Neural progenitor cell (in vitro differentiated cells): ENCODE measurements at regions not wholly inside any gene's neighbourhood (a gene's known extent, or its start where the extent isn't known, plus 50 kb on each side); places are given as distances from the start of the nearest gene placed in this dataset.

Experiments
- DNase-seq: peaks from one replicate; pipeline ENCODE4 v3.0.0-alpha.2; 2016; ENCODE audit warnings: low spot score
- H2AFZ ChIP-seq: fragments of 200-600 bp; sonication (generic); replicated peaks from 2 replicates; pipeline ENCODE4 v1.6.1; 2016; ENCODE audit warnings: antibody characterized with exemption
- H3F3A ChIP-seq: fragments of 200-600 bp; sonication (generic); 2 replicates; pipeline ENCODE4 v1.6.1; 2016; ENCODE audit warnings: antibody characterized with exemption, low read depth
- H3K27ac ChIP-seq: fragments of 200-600 bp; sonication (generic); 2 replicates; pipeline ENCODE4 v1.5.1; 2016; ENCODE audit warnings: mild to moderate bottlenecking
- H3K27me3 ChIP-seq: fragments of 200-600 bp; sonication (generic); 2 replicates; pipeline ENCODE4 v1.6.1; 2016; ENCODE audit warnings: mild to moderate bottlenecking, moderate library complexity
- H3K36me3 ChIP-seq: fragments of 200-600 bp; sonication (generic); 2 replicates; pipeline ENCODE4 v1.5.1; 2016
- H3K4me1 ChIP-seq: fragments of 200-600 bp; sonication (generic); 2 replicates; pipeline ENCODE4 v1.6.1; 2016; ENCODE audit warnings: mixed run types
- H3K4me2 ChIP-seq: fragments of 200-600 bp; sonication (generic); 2 replicates; pipeline ENCODE4 v1.6.1; 2016
- H3K4me3 ChIP-seq: fragments of 200-600 bp; sonication (generic); 2 replicates; pipeline ENCODE4 v1.5.1; 2016
- H3K79me2 ChIP-seq: fragments of 200-600 bp; sonication (generic); 2 replicates; pipeline ENCODE4 v1.6.1; 2016; ENCODE audit warnings: low read depth
- H3K9ac ChIP-seq: fragments of 200-600 bp; sonication (generic); 2 replicates; pipeline ENCODE4 v1.6.1; 2016
- H3K9me3 ChIP-seq: fragments of 200-600 bp; sonication (generic); 2 replicates; pipeline ENCODE4 v1.5.1; 2016; ENCODE audit warnings: low read depth
- H4K20me1 ChIP-seq: fragments of 200-600 bp; sonication (generic); 2 replicates; pipeline ENCODE4 v1.6.1; 2016; ENCODE audit warnings: low read depth
- H3K27ac Mint-ChIP-seq: 3 replicates; pipeline ENCODE4 v1.8.0; 2021; ENCODE audit warnings: mixed read lengths
- H3K27me3 Mint-ChIP-seq: 2 replicates; pipeline ENCODE4 v1.8.0; 2022; ENCODE audit warnings: low read depth, mild to moderate bottlenecking, inconsistent platforms, moderate library complexity, mixed read lengths; ENCODE audit not compliant: insufficient read depth
- H3K36me3 Mint-ChIP-seq: 3 replicates; pipeline ENCODE4 v1.8.0; 2021; ENCODE audit warnings: mixed read lengths
- H3K4me1 Mint-ChIP-seq: 3 replicates; pipeline ENCODE4 v1.8.0; 2021; ENCODE audit warnings: mixed read lengths
- H3K4me3 Mint-ChIP-seq: 3 replicates; pipeline ENCODE4 v1.8.0; 2021; ENCODE audit warnings: mild to moderate bottlenecking, moderate library complexity, mixed read lengths
- H3K9me3 Mint-ChIP-seq: 3 replicates; pipeline ENCODE4 v1.8.0; 2020; ENCODE audit warnings: mixed read lengths
- EZH2 ChIP-seq: fragments of 200-600 bp; sonication (generic); IDR thresholded peaks from 2 replicates; pipeline ENCODE4 v1.6.1; 2017; ENCODE audit warnings: antibody characterized with exemption, mild to moderate bottlenecking, moderate library complexity
- EZH2phosphoT487 ChIP-seq: fragments of 200-600 bp; sonication (generic); IDR thresholded peaks from 2 replicates; pipeline ENCODE4 v1.6.1; 2017; ENCODE audit warnings: antibody characterized with exemption
- TF ChIP-seq, protein P1 (sequence below): fragments of 200-600 bp; sonication (generic); IDR thresholded peaks from 2 replicates; pipeline ENCODE4 v1.5.1; 2017; ENCODE audit warnings: antibody characterized with exemption, mild to moderate bottlenecking

DNA sequence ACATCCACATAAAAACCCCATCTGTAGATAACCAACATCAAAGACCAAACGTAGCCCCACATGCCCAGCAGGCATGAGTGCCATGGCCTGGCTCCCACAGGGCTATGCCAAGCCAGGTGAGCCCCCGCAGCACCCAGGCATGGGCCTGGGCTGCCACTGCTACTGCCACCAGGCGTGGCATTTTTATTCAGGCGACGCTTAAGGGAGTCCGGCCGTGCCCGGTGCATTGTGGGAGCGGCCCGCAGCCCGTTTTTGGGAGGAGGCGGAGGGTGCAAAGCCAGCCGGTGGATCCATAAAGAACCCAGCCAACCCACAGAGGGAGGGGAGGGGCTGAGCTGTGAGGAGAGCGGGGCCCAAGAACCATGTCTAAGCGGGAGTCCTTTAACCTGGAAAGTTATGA is 83.6 kb downstream of the XIST start:
- TF ChIP-seq EZH2phosphoT487 (no peak), EZH2 (no peak)
- TF ChIP-seq, protein P1, sequence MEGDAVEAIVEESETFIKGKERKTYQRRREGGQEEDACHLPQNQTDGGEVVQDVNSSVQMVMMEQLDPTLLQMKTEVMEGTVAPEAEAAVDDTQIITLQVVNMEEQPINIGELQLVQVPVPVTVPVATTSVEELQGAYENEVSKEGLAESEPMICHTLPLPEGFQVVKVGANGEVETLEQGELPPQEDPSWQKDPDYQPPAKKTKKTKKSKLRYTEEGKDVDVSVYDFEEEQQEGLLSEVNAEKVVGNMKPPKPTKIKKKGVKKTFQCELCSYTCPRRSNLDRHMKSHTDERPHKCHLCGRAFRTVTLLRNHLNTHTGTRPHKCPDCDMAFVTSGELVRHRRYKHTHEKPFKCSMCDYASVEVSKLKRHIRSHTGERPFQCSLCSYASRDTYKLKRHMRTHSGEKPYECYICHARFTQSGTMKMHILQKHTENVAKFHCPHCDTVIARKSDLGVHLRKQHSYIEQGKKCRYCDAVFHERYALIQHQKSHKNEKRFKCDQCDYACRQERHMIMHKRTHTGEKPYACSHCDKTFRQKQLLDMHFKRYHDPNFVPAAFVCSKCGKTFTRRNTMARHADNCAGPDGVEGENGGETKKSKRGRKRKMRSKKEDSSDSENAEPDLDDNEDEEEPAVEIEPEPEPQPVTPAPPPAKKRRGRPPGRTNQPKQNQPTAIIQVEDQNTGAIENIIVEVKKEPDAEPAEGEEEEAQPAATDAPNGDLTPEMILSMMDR: no peak
- no peak overlapping the region for H3K9ac ChIP-seq
- no peaks in the 10 kb centered on the region for H3K27me3 ChIP-seq
- no peaks in the 10 kb centered on the region for H4K20me1 ChIP-seq
- no peak overlapping the region for H3K27ac Mint-ChIP-seq
- H3K4me3 ChIP-seq: no peak overlapping the region
- H3K9me3 ChIP-seq: no peaks in the 10 kb centered on the region
- no peak overlapping the region for H3K4me2 ChIP-seq
- no peaks in the 10 kb centered on the region for H3K79me2 ChIP-seq
- H3K4me3 Mint-ChIP-seq: no peak overlapping the region
- H3K4me1 ChIP-seq: no peaks in the 10 kb centered on the region
- no peak overlapping the region for H3K27ac ChIP-seq
- H2AFZ ChIP-seq: no peak overlapping the region
- no peaks in the 10 kb centered on the region for H3K4me1 Mint-ChIP-seq
- H3F3A ChIP-seq: no peaks in the 10 kb centered on the region
- DNase-seq: no peak
- no peaks in the 10 kb centered on the region for H3K9me3 Mint-ChIP-seq
- no peaks in the 10 kb centered on the region for H3K36me3 Mint-ChIP-seq
- H3K27me3 Mint-ChIP-seq: peaks cover 4% of the 10 kb centered on the region
- no peaks in the 10 kb centered on the region for H3K36me3 ChIP-seq

DNA sequence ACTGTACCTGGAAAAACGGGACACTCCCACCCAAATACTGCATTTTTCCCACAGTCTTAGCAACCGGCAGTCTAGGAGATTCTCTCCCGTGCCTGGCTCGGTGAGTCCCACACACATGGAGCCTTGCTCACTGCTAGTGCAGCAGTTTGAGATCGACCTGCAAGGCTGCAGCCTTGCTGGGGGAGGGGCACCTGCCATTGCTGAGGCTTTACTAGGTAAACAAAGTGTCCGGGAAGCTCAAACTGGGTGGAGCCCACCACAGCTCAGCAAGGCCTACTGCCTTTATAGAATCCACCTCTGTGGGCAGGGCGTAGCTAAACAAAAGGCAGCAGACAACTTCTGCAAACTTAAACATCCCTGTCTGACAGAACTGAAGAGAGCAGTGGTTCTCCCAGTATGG is 84.4 kb downstream of the XIST start:
- no peak overlapping the region for H3K4me2 ChIP-seq
- Mint-ChIP-seq H3K4me3 (no peak overlapping the region), H3K27me3 (peaks cover 4% of the 10 kb centered on the region), H3K4me1 (peaks cover 2% of the 10 kb centered on the region), H3K36me3 (no peaks in the 10 kb centered on the region), H3K9me3 (no peaks in the 10 kb centered on the region), H3K27ac (no peak overlapping the region)
- H3K9me3 ChIP-seq: no peaks in the 10 kb centered on the region
- H3K4me3 ChIP-seq: no peak overlapping the region
- no peak overlapping the region for H3K9ac ChIP-seq
- no peaks in the 10 kb centered on the region for H3K79me2 ChIP-seq
- H3K27ac ChIP-seq: no peak overlapping the region
- no peaks in the 10 kb centered on the region for H3F3A ChIP-seq
- TF ChIP-seq, protein P1: no peak
- TF ChIP-seq EZH2 (no peak), EZH2phosphoT487 (no peak)
- peak; percentile 5 for DNase-seq
- no peaks in the 10 kb centered on the region for H4K20me1 ChIP-seq
- peak overlapping the region; percentile 47 for H2AFZ ChIP-seq
- no peaks in the 10 kb centered on the region for H3K4me1 ChIP-seq
- no peaks in the 10 kb centered on the region for H3K27me3 ChIP-seq
- H3K36me3 ChIP-seq: no peaks in the 10 kb centered on the region

DNA sequence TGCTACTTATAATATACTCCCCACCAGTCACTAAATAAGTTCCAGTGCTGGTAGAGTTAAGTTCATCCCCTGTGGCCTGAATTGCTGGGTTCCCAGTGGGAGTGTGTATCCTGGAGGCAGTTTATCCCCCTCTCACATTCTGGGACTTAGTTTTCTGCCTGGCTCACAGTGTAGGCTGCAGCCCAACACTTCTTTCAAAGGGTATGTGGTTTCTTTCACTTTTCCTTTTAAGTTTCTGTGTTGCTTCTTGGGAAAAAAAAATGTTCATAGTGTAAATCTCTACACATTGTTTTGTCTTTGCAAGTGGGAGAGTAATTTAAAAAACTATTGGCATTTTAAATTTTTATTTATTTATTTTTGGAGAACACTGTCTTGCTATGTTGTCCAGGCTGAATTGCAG is 85.5 kb downstream of the XIST start:
- no peaks in the 10 kb centered on the region for H3K9me3 Mint-ChIP-seq
- TF ChIP-seq EZH2 (no peak), EZH2phosphoT487 (no peak)
- TF ChIP-seq, protein P1: no peak
- peaks cover 6% of the 10 kb centered on the region for H3K27me3 Mint-ChIP-seq
- Histone ChIP-seq H3F3A (no peaks in the 10 kb centered on the region), H3K4me2 (no peak overlapping the region), H4K20me1 (no peaks in the 10 kb centered on the region), H3K36me3 (no peaks in the 10 kb centered on the region), H3K27ac (no peak overlapping the region), H2AFZ (no peak overlapping the region), H3K9me3 (no peaks in the 10 kb centered on the region), H3K9ac (no peak overlapping the region), H3K79me2 (no peaks in the 10 kb centered on the region), H3K4me1 (no peaks in the 10 kb centered on the region), H3K27me3 (no peaks in the 10 kb centered on the region), H3K4me3 (no peak overlapping the region)
- no peaks in the 10 kb centered on the region for H3K36me3 Mint-ChIP-seq
- no peak overlapping the region for H3K4me3 Mint-ChIP-seq
- no peak overlapping the region for H3K27ac Mint-ChIP-seq
- H3K4me1 Mint-ChIP-seq: peaks cover 2% of the 10 kb centered on the region
- DNase-seq: no peak

DNA sequence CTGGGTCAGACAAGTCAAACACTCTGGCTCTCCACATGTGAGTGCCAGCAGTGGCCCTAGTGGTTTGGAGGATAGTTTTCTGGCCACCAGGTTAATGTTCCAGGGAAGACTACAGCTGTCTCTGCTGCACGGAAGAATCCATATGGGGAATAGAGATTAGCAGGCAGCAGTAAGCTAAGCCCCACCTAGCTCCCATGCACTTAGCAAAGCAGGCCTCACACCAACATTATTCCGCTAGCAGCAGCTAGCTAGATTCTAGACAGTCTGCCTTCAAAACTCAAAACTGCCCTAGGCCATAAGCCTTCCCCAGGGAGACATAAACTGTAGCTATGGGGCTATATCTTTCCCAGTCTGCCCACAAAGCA is 86.1 kb downstream of the XIST start:
- DNase-seq: no peak
- Mint-ChIP-seq H3K27me3 (peaks cover 6% of the 10 kb centered on the region), H3K27ac (no peak overlapping the region), H3K36me3 (no peaks in the 10 kb centered on the region), H3K4me3 (no peak overlapping the region), H3K4me1 (peaks cover 2% of the 10 kb centered on the region), H3K9me3 (no peaks in the 10 kb centered on the region)
- Histone ChIP-seq H3K27me3 (no peaks in the 10 kb centered on the region), H3K4me3 (no peak overlapping the region), H3K36me3 (no peaks in the 10 kb centered on the region), H3K9ac (no peak overlapping the region), H3K79me2 (no peaks in the 10 kb centered on the region), H3K27ac (no peak overlapping the region), H3K4me1 (no peaks in the 10 kb centered on the region), H3F3A (no peaks in the 10 kb centered on the region), H2AFZ (no peak overlapping the region), H3K9me3 (no peaks in the 10 kb centered on the region), H3K4me2 (no peak overlapping the region), H4K20me1 (no peaks in the 10 kb centered on the region)
- TF ChIP-seq EZH2 (no peak), EZH2phosphoT487 (no peak)
- TF ChIP-seq, protein P1: no peak
